IPS-15b (cell line): ENCODE measurements at regions not wholly inside any gene's neighbourhood (a gene's known extent, or its start where the extent isn't known, plus 50 kb on each side); places are given as distances from the start of the nearest gene placed in this dataset.
"Not testable (repeated sequence)": the region's sequence is repeated elsewhere in the genome, so short reads cannot be mapped to it uniquely, and the experiment has no call there.

ENCODE experiments used
- H3K27me3 ChIP-seq: one replicate; pipeline ENCODE4 v1.6.1; 2013; ENCODE audit warnings: low read length; ENCODE audit not compliant: control insufficient read depth, insufficient read depth
- H3K36me3 ChIP-seq: one replicate; pipeline ENCODE4 v1.6.1; 2013; ENCODE audit warnings: low read length; ENCODE audit not compliant: control insufficient read depth, insufficient read depth
- H3K4me1 ChIP-seq: one replicate; pipeline ENCODE4 v1.6.1; 2013; ENCODE audit warnings: mild to moderate bottlenecking, low read length; ENCODE audit not compliant: control insufficient read depth, insufficient read depth
- H3K4me3 ChIP-seq: one replicate; pipeline ENCODE4 v1.5.1; 2013; ENCODE audit warnings: low read depth, low read length
- H3K9ac ChIP-seq: one replicate; pipeline ENCODE4 v1.6.1; 2013; ENCODE audit warnings: low read depth, mild to moderate bottlenecking, low read length
- H3K9me3 ChIP-seq: one replicate; pipeline ENCODE4 v1.6.1; 2013; ENCODE audit warnings: mild to moderate bottlenecking, low read length; ENCODE audit not compliant: control insufficient read depth, insufficient read depth

DNA sequence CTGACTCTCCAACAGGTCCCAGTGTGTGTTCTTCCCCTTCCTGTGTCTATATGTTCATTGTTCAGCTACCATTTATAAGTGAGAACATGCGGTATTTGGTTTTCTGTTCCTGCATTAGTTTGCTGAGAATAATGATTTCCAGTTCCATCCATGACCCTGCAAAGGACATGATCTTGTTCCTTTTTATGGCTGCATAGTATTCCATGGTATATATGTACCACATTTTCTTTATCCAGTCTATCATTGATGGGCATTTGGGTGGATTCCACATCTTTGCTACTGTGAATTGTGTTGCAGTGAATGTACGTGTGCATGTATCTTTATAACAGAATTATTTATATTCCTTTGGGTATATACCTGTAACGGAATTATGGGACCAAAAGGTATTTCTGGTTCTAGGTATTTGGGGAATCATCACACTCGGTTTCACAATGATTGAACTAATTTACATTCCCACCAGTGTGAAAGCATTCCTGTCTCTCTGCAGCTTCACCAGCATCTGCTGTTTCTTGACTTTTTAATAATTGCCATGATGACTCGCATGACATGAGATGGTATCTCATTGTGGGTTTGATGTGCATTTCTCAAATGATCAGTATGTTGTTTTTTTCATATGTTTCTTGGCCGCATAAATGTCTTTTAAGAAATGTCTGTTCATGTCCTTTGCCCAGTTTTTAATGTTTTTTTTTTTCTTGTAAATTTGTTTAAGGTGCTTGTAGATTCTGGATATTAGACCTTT lies 60.2 kb downstream of the LSMEM1 start:
- Histone ChIP-seq H3K36me3 (no peaks in the 10 kb centered on the region), H3K27me3 (no peaks in the 10 kb centered on the region), H3K4me3 (no peak overlapping the region), H3K4me1 (no peaks in the 10 kb centered on the region), H3K9me3 (no peaks in the 10 kb centered on the region), H3K9ac (no peak overlapping the region)

DNA sequence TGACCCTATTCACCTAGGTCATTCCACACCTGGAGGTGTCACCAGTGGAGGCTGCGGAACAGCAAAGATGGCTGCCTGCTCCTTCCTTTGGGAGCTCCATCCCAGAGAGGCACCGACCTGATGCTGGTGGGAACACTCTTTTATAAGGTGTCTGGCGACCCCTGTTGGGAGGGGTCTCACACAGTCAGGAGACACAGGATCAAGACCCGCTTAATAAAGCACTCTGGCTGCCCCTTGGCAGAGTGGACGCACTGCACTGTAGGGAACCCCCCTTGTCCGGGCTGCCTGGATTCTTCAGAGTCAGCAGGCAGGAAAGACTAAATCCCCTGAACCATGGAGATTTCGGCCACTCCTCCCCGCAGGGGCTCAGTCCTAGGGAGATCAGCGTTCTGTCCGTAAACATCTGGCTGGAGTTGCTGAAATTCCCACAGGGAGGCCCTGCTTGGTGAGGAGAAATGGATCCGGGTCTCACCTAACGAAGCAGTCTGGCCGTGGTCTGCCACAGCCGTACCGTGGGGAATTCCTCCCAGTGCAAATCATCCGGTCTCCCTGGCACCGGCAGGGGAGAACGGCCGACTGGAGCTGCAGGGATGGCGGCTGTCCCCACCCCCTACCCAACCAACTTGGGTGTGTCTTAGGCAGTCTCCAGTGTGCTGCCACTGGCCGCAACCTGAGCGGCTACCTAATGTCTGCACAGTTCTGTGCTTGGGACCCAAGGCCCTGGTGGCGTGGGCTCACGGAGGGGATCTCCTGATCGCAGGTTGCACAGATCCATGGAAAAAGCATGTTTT lies 66.1 kb downstream of the LSMEM1 start:
- Histone ChIP-seq H3K27me3 (no peaks in the 10 kb centered on the region), H3K9ac (no peak overlapping the region), H3K4me3 (no peak overlapping the region), H3K9me3 (no peaks in the 10 kb centered on the region), H3K36me3 (no peaks in the 10 kb centered on the region), H3K4me1 (no peaks in the 10 kb centered on the region)

DNA sequence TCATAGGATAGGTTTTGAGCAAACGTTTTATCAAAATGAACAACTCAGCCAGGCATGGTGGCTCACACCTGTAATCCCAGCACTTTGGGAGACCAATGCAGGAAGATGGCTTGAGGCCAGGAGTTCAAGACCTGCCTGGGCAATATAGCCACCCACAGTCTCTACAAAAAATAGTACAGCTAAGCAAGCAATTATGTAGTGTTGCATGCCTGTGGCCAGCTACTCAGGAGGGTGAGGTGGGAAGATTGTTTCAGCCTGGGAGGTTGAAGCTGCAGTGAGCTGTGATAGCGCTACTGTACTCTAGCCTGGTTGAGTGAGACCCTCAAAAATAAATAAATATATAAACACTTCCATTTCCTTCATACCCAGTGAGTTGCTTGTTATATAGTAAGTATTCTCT lies 67.1 kb downstream of the LSMEM1 start:
- H3K4me3 ChIP-seq, result no peak overlapping the region
- no peaks in the 10 kb centered on the region for H3K27me3 ChIP-seq
- no peaks in the 10 kb centered on the region for H3K4me1 ChIP-seq
- no peaks in the 10 kb centered on the region for H3K9me3 ChIP-seq
- no peak overlapping the region for H3K9ac ChIP-seq
- no peaks in the 10 kb centered on the region for H3K36me3 ChIP-seq

DNA sequence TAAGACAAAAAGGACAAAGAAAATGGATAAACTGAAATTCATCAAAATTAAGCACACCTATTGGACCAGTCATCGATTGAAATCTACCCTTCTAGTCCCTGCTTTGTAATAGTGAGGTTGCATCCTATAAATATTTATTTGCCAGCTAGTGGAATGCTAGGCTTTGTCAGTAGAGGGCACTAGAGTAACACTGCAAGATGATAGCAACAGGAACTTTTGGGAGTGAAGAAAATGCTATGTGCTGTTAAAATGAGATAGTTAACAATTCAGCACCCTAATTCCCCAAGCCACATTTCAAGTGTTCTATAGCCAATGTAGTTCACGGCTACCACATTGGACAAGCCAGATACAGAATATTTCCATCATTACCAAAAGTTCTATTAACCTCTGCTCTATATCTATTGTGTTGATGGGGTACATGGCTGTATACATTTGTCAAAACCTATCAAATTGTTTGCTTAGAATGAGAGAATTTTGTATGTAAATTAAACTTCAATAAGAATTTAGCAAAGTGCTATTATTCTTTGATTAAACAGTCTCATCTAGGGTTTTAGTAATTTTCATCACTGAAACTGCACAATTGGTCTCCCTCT lies 69.8 kb downstream of the LSMEM1 start:
- H3K36me3 ChIP-seq, result no peaks in the 10 kb centered on the region
- H3K9me3 ChIP-seq, result no peaks in the 10 kb centered on the region
- H3K4me1 ChIP-seq, result no peaks in the 10 kb centered on the region
- H3K27me3 ChIP-seq, result no peaks in the 10 kb centered on the region
- H3K9ac ChIP-seq, result no peak overlapping the region
- no peak overlapping the region for H3K4me3 ChIP-seq

DNA sequence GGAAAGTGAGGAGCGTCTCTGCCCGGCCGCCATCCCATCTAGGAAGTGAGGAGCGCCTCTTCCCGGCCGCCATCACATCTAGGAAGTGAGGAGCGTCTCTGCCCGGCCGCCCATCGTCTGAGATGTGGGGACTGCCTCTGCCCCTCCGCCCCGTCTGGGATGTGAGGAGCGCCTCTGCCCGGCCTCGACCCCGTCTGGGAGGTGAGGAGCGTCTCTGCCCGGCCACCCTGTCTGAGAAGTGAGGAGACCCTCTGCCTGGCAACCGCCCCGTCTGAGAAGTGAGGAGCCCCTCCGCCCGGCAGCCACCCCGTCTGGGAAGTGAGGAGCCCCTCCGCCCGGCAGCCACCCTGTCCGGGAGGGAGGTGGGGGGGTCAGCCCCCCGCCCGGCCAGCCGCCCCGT lies 70.7 kb downstream of the LSMEM1 start:
- not testable (repeated sequence) for H3K9me3 ChIP-seq, H3K4me1 ChIP-seq, H3K27me3 ChIP-seq, H3K9ac ChIP-seq, H3K36me3 ChIP-seq, H3K4me3 ChIP-seq

DNA sequence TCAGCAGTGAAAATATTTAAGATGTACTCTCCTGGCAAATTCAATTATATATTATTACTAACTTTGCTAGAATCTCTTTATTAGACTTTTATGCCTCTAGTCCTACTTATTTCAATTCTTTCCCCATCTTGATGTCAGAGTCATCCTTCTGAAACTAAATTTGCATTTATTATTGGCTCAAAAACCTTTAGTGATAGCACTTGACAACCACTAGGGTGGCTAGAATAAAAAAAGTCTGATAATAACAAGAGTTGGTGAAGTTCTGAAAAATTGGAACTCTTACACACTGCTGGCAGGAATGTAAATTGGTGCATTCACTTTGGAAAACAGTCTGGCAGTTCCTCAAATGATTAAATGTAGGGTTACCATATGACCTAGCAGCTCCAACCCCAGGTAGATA lies 73.8 kb downstream of the LSMEM1 start:
- H3K36me3 ChIP-seq, result no peaks in the 10 kb centered on the region
- no peaks in the 10 kb centered on the region for H3K9me3 ChIP-seq

DNA sequence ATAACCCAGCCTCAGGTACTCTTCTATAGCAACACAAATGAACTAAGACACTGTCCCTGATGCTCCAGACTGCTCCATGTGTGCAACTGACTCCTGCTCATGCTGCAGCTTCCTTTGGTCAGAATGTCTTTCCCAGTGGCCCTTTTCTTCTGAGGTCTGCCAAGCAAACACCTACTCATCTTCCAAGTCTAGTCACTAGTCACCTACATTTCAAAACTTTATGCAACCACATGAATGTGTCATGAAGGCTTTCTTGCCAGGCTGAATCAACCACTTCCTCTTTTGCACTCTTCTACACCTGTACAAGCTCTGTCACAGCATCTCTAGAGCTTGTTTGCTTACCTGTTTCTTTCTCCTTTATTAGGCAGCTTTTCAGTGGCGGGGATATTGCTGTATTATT lies 75.8 kb downstream of the LSMEM1 start:
- Histone ChIP-seq H3K4me1 (no peaks in the 10 kb centered on the region), H3K9ac (no peak overlapping the region), H3K4me3 (no peak overlapping the region), H3K36me3 (no peaks in the 10 kb centered on the region), H3K9me3 (no peaks in the 10 kb centered on the region), H3K27me3 (no peaks in the 10 kb centered on the region)

More for the DNA sequence above, 73.8 kb downstream of the LSMEM1 start:
- H3K9ac ChIP-seq, result no peak overlapping the region
- H3K27me3 ChIP-seq, result no peaks in the 10 kb centered on the region
- no peaks in the 10 kb centered on the region for H3K4me1 ChIP-seq
- no peak overlapping the region for H3K4me3 ChIP-seq

DNA sequence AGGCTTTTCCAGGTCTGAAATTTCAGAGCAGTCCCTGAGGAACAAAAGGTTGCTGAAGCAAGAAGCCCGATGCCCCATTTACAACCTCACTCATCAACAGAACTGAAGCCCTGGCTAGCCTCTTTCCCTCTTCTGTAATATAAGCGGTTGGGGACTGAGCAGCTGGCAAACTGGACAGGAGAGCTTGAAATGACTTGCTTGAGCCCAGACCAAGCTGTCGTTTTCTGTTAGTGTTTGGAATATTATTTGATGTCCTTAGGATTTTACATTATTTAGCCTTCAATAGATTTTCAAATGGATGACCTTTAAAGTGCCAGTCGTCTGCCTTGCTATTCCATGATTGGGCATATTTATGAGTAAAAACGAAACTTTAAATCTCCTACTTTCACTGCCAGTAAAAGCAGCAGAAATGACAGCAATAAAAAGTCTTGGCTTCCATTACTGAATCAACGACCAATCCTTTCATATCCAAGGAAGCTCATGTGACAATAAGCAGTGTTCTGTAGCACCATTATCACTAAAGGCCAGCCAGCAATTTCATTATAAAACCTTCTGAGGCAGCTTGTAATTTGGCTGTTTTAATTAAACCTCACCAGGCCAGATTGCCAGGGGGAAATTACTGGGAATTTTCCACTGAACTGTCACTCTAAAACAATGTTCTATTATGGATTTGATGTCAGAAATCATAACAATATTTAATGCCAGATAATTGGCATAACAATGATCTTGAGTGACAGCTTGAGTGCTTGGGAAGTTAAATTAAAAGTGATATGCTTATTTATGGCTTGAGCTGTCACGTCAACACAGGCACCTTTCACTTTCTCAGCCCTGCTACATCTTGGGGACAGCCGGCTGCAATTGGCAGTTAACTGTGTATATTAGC lies 85.9 kb downstream of the LSMEM1 start:
- Histone ChIP-seq H3K9me3 (no peaks in the 10 kb centered on the region), H3K27me3 (no peaks in the 10 kb centered on the region), H3K4me3 (no peak overlapping the region), H3K36me3 (no peaks in the 10 kb centered on the region), H3K4me1 (no peaks in the 10 kb centered on the region), H3K9ac (no peak overlapping the region)

DNA sequence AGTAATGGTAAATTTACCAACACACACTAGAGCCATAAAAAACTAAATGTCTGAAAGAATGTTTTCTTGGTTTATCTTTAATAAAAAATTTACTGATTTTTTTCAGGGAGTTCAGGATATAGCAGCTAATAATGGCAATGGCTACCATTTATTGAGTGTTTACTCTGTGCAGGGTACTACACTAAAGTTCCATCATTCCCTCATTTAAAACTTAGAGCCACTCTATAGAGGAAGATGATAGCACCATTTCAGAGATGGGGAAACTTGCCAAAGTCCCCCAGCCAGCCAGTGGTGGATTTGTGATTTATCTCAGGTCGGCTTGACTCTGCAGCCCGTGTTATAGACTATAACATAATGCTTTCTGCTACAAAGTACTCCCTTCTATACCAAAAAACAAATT lies 86.6 kb downstream of the LSMEM1 start:
- no peaks in the 10 kb centered on the region for H3K4me1 ChIP-seq
- no peaks in the 10 kb centered on the region for H3K36me3 ChIP-seq
- H3K9me3 ChIP-seq, result no peaks in the 10 kb centered on the region
- no peak overlapping the region for H3K4me3 ChIP-seq
- H3K27me3 ChIP-seq, result no peaks in the 10 kb centered on the region
- no peak overlapping the region for H3K9ac ChIP-seq

DNA sequence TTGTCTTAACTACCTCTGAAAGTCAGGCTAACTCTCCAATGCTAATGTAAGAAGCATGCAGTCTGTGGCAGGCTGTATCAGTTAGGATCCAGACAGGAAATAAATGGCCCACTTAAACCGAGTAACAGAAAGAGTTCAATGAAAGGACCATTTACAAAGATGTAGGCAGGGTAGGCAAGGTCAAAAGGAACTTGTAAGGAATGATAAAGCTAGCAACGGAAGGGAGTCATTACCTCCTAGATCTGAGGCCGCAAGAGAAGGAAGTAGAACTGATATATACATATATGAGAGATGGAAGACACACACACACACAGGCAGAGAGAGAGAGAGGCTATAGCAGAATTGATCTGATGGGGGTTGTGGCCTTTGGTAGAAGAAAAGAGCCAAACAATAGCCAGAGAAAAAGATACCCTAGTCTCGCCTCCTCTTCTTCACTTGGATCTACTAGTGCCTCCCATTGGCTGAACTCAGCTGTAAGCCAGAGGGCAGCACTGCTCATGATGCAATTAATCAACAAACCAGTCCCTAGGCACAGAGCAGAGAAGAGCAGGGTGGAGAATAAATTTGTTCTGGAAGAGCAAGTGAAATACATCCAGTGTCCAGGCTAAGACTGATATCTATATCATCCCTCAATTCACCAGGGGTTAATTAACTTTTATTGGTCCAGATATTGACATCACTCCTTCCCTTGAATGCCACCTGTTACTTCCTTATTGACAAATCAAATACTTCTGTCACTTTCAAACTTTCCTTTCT lies 91.2 kb downstream of the LSMEM1 start:
- Histone ChIP-seq H3K36me3 (no peaks in the 10 kb centered on the region), H3K9ac (no peak overlapping the region), H3K9me3 (no peaks in the 10 kb centered on the region), H3K4me3 (no peak overlapping the region), H3K4me1 (peaks cover 6% of the 10 kb centered on the region), H3K27me3 (no peaks in the 10 kb centered on the region)
